GM18508 (cell line): ENCODE measurements at regions not wholly inside any gene's neighbourhood (a gene's known extent, or its start where the extent isn't known, plus 50 kb on each side); places are given as distances from the start of the nearest gene placed in this dataset.

ENCODE experiments used
- ATAC-seq: cut with Tn5 transposase; IDR thresholded peaks from one replicate; pipeline ENCODE4 v1.9.1; 2021; ENCODE audit warnings: moderate number of reproducible peaks; ENCODE audit not compliant: insufficient read depth, unreplicated experiment

GRCh38 chr3:23663661-23664186 is 142.0 kb upstream of the UBE2E1 start:
- ATAC-seq: no peak

GRCh38 chr3:23664459-23664858 is 141.3 kb upstream of the UBE2E1 start:
- no peak for ATAC-seq

DNA sequence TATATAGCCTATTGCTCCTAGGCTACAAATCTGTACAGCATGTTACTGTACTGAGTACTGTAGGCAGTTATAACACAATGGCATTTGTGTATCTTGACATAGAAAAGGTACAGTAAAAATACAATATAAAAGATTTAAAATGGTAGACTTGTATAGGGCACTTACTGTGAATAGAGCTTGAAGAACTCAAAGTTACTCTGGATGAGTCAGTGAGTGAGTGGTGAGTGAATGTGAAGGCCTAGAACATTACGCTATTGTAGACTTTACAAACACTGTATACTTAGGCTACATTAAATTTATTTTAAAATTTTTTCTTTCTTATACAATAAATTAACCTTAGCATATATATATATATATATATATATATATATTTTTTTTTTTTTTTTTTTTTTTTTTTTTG is 140.0 kb upstream of the UBE2E1 start:
- no peak for ATAC-seq

DNA sequence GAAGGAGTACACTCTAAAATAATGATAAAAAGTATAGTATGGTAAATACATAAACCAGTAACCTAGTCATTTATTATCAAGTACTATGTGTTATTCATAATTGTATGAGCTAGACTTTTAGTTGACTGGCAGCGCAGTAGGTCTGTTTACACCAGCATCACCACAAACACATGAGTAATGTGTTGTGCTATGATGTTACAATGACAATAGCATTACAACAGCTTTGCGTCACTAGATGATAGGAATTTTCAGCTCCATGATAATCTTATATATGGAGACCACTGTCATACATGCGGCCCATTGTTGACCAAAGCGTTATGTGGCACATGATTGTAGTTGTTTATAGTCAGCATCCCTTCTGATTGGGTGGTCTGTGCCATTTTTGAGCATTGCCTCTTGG is 138.9 kb upstream of the UBE2E1 start:
- no peak for ATAC-seq

DNA sequence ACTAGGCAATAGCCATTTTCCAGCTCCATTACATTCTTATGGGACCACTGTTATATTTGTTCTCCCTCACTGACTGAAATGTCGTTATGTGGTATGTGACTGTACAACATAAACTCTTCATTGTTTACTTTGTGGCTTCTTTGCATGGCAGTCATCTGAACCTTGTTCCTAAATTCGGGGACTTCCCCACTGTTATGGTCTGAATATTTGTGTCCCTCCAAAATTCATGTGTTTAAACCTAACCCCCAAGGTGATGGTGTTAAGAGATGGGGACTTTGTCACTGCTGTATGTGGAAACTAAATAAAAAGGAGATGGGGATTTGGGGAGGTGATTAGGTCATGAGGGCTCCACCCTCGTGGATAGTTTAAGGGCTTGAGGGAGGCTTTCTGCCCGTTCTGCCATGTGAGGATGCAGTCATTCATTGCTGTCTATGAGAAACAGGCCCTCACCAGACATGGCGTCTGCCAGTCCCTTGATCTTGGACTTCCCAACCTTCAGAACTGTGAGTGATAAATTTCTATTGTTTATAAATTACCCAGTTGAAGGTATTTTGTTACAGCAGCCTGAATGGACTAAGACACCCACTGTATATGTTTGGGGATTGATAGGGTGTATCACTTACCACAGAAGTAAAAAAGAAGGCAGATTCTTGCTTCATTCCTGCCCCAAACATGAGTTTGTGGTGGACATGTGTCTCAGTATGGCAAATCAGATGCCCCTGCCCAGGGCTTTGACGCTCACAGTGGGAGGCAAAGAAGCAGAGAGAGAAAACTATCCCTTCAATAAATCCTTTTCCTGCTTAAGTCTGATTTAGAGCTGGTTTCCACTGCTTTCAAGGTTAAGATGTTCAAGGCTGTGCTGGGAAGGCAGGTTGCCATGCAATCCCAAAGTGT is 138.0 kb upstream of the UBE2E1 start:
- ATAC-seq: no peak

DNA sequence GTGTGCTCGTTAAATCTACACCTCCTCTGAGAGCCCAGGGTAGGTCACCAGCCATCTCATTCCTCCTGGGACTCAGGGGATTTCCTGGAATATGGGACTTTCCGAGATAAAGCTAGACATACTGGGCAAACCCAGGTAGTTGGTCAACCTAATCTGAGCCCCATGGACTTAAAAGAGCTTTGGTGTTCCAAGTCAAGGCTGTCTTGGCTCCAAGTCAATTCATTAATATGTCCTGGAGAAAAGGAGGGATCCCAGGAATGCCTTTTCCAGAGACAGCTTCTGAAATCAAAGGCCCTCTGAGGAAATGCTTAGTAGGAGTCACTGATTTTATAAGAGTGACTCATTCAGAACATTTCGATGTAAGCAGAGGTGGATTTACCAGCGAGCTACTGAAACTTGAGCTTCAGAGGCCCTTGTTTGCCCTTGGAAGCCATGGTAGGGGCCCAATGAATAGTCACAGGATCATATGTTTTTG is 137.3 kb upstream of the UBE2E1 start:
- ATAC-seq: no peak

DNA sequence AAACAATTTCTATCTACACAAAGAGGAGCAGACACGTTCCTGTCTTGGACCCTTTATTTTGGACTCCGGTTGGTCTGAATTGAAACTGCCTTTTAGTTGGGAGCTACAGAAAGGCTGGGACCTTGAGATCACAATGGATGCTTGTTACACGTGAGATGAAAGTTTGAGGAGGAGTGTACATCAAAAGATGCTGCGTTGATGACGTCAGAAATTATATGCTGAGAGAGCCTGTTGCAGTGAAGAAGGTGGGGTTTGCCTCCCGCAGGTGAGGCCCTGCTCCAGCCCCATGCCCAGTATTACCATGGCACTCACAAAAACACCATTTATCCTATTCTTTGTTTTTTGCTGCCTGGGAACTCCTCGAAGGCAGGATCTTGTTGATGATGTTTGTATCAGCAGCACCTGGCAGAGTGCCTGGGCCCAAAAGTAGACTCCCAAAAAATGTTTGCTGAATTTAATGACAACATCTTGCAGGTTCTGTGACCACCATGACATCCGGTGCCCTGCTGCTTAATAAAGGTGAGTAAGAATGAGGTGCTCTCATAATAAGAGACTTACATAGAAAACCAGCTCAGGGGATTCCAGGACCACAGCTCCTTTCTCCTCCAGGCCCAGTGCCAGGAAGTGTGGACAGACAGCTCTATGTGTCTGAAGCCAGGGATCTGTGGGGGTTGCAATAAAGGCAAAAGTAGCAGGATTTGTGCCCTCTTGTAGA is 136.1 kb upstream of the UBE2E1 start:
- ATAC-seq: no peak

DNA sequence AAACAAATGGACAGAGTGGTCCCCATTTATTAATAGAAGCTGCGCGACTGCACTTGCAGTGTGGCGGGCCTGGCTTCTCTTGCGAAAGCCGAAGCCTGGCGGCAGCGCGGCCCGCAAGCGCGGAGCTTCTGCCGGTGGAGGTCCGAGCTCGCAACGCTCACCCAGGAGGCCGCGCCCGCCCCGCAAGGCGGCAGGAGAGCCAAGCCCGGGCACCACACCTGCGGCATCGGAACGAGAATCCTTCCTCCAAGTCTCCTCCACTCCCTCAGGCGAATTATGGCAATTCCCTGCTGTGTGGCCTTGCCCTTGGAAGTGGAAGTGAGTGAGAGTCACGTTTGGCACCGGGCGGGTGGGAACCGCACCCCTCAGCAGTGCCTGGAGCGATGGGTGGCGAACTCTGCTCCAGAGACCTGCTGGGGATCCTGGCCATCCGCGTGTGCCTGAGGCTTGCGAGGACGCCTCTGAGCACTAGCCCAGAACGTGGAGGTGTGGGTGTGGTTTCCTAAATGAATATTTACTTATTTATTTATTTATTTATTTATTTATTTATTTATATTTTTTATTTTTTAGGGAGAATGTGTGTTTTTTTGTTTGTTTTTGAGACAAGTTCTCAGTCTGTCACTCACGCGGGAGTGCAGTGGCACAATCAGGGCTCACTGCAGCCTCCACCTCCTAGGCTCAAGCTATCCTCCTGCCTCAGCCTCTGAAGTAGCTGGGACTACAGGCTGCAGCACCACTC is 133.7 kb upstream of the UBE2E1 start:
- ATAC-seq: no peak

DNA sequence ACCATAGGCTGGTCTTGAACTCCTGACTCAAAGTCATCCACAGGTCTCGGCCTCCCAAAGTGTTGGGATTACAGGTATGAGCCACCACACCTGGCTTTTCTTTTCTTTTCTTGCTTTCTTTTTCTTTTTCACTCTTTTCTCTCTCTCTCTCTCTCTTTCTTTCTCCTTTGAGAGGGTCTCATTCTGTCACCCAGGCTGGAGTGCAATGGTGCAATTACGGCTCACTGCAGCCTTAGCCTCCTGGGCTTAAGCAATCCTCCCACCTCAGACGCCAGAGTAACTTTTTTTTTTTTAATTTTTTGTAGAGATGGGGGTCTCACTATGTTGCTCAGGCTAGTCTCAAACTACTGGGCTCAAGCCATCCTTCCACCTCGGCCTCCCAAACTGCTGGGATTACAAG is 133.1 kb upstream of the UBE2E1 start:
- no peak for ATAC-seq

- no peak for ATAC-seq
These were observed 130.7 kb upstream of the UBE2E1 start for GRCh38 chr3:23675010-23675409.

DNA sequence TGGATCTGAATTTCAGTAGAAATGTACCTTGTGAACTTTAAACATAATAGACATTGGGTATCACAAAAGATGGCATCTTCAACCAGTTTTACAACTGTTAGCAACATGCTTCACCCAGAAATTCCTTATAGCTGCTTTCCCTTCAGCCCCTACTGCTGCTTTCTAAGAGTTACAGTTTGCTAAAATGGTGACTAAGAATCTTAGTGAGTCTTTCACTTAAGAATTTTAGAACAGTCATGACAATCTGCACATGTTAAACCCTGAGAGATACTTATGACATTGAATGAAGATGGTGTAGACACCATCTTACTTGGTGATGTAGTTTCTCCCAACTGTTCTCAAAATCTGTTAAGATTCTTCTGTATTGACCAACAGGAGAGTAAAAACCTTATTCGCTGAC is 129.7 kb upstream of the UBE2E1 start:
- no peak for ATAC-seq

DNA sequence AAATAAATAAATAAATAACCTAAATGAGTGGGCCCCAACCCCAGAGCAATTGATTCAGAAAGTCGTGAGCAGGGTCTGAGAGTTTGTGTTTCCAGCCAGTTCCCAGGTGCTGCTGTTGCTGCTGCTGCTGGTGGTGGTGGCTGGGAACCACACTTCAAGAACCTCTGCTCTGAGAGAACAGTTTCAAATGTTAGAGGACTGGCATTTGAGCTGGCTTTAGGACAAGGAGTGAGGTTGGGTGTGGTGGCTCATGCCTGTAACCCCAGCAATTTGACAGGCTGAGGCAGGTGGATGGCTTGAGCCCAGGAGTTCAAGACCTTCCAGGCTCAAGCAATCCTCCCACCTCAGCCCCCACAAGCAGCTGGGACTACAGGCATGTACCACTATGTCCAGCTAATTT is 123.1 kb upstream of the UBE2E1 start:
- no peak for ATAC-seq

- ATAC-seq: no peak
These were observed 120.1 kb upstream of the UBE2E1 start for GRCh38 chr3:23685541-23686258.

- ATAC-seq: no peak
These were observed 119.2 kb upstream of the UBE2E1 start for GRCh38 chr3:23686519-23686918.

DNA sequence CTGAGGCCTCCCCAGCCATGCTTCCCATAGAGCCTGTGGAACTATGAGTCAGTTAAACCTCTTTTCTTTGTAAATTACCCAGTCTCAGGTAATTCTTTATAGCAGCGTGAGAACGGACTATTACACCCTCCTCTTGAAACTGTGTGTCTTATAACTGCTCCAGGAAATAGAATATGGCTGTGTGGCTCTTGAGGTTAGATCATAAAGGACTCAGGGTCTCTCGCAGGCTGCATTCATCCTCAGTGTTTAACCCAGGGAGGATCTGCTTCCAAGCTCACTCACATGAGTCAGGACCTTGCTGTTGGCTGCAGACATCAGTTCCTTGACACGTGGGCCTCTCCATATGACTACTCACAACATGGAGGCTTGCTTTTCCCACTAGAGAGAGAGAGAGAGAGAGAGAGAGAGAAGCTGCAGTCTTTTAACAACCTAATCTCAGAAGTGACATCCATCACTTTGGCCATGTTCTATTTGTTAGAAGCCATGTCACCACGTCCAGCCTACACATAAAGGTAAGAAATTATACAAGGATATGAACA is 114.3 kb upstream of the UBE2E1 start:
- ATAC-seq: no peak

DNA sequence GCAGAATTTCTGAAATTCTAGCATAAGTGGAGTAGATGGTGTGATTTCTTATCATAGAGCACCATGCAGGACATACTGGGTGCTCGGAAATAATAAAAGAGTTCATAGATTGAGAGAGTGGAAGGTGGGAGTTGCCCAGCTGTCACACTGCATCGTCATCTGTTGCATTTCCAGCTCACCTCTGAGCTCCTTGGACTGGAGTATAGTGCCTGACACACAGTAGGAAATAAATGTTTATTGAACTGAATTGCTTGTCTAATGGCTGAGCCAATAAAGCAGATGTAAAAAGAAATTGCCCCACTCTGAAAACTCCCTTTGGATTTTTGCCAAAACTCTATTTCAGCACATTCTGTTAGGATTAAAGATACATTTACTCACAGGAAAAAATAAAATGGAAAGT is 108.9 kb upstream of the UBE2E1 start:
- ATAC-seq: no peak

GRCh38 chr3:23697416-23697815 is 108.3 kb upstream of the UBE2E1 start:
- ATAC-seq: no peak

DNA sequence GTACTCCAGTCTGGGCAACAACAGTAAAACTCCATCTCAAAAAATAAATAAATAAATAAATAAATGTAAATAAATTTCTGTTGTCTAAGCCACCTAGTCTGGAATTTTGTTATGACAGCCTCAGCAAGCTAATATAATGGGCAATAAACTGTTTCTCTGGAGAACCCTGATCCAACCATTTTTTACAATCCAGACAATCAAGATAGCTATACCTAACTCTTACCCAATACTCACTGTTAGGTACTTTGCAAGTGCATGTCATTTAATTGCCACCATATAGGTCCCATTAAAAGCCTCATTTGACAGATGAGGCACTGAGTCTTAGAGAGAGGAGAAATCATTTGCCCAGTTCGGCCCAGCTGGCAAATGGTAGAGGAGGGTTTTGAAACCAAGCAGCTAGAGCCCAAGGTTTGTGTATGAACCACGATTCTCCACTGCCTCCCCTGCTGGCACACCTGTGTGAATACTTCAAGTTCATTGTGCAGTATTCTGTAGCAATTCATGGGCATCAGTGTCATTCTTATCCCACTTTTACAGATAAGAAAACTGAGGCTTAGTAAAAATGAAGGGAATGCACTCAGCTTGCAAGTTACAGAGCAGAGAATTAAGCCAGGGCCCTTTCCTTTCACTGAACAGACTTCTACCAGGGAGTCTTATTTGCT is 107.0 kb upstream of the UBE2E1 start:
- no peak for ATAC-seq

DNA sequence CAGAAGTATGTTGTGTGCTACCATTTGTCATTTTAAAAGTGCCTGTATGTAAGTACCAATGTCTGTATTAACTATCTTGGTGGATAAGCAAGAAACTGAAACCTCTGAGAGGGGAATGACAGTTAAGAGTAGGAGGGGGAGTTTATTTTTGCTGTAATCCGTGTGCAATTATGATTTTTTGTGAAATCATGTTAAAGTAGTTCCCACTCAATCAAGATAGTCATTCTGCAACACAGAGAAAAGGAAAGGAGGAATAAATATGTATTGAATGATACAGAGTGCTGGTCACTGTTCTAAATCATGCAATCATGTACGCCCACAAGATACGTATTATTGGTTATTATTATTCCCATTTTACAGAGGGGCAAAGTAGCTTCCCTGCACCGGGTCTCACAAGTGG is 105.1 kb upstream of the UBE2E1 start:
- no peak for ATAC-seq
